HG02642 (cell line): ENCODE measurements at regions not wholly inside any gene's neighbourhood (a gene's known extent, or its start where the extent isn't known, plus 50 kb on each side); places are given as distances from the start of the nearest gene placed in this dataset.
A peak's percentile ranks its signal among the peaks of the same experiment; 100 is the strongest.
"Not testable (repeated sequence)": the region's sequence is repeated elsewhere in the genome, so short reads cannot be mapped to it uniquely, and the experiment has no call there.

ENCODE experiments used
- ATAC-seq: cut with Tn5 transposase; IDR thresholded peaks from one replicate; pipeline ENCODE4 v1.9.1; 2021; ENCODE audit warnings: mild to moderate bottlenecking; ENCODE audit not compliant: unreplicated experiment, poor library complexity

DNA sequence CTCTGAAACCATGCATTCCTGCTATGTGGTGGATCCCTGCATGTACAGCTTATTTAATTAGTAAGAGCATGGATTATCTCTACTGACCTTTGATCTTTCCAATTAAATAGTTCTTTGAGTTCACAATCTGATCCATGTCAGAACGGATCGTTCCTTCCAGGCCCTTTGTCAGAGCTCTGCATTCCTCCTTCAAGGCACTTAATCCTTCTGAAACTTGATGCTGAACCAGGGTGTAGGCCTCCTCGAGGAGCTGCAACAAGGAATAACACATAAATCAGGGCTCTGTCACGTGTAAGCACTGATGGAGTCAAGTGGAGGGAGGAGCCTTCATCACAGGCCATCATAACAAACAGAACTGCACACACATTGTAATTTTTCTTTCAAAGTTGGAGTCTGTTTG lies 68.4 kb upstream of the EDEM3 start:
- ATAC-seq = no peak

DNA sequence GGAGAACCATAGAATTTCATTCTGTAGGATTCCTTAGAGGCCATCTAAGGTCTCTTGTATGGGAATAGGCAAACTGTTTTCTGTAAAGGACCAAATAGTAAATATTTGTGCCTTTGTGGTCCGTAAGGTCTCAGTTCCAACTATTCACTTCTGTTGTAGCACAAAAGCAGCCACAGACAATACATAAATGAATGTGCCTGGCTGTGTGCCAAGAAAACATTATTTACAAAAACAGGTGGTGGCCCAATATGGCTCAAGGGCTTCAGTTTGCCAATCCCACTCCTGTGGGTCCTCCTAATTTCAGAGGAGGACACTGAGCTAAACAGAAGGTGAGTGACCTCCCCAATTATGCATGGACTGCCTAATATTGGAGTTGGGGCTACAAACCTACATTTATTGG lies 67.6 kb upstream of the EDEM3 start:
- no peak for ATAC-seq

DNA sequence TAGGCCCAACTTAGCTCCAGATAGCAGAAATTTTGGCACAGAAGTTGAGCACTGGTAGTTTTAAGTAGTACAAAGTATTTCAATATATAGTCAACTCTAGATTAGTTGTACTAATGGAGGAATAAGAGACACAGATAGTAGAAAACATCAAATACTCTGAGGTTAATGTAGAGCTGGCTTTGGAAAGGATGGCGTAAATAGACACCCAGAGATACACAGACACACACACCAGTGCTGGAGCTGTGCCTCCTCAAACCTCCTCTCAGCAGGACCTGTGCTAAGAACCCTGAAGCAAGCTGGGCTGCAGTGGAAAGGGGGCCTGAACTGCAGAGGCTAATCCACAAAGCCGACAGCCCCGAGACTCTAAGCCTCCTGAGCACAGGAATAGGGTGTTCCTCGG lies 67.0 kb upstream of the EDEM3 start:
- ATAC-seq = no peak

DNA sequence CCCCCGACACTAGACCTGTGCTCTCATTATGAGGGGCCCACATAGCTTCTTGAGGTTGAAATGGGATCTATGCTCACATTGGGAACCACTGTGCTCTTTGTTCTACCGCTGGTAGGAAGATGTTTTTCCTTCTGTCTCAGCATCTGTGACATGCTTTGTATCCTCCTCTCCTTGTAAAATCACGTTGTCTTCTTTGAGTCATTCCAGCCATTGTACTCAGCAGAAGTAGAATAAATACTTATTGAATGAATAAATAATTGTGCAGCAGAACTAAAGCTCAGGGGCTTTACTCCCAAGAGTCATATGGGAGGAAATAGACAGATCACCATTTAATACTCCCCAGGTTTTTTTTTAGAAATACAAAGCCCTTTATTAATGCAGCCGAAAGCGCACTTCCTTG lies 66.3 kb upstream of the EDEM3 start:
- ATAC-seq = no peak

DNA sequence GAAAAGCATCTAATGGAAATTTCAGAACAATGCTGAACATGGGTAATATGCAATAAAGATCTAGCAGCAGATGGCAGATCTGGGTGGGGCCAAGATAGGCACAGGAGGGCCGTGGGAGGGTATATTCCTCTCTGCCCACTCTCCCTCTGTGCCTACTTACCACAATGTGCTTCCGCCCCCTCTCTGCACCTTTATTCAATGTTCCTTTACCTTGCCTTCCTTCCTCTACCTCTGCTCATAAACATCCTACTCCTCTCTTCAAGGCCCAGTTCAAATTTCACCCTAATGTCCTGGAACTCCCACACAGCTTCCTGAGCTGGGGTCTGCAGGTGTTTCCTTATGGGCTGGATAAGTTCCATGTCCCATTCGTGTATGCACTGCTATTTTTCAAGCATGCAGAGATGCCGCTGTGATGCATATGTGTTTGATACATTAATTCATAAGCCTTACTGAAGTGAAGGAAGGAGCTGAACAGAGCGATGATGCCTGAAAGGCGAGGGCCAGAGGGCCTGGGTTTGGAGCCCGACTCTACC lies 65.6 kb upstream of the EDEM3 start:
- ATAC-seq = no peak

DNA sequence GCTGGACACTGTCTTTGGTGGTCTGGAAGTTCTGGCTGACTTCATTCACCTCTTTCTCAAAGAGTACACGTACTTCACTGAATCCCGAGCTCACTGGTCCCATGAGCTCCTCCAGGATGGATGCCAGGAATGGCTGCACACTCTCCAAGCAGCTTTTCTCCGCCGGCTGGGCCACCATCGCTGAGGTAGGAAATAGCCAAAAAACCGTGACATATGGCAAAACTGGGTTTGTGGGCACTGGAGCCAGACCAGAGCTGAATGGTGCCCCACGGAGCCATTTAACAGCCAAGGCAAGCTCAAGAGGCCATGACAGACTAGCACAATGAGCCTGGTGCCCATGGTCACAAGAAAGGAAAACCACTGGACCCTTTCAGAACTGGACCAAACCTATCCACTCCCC lies 64.0 kb upstream of the EDEM3 start:
- ATAC-seq = no peak

DNA sequence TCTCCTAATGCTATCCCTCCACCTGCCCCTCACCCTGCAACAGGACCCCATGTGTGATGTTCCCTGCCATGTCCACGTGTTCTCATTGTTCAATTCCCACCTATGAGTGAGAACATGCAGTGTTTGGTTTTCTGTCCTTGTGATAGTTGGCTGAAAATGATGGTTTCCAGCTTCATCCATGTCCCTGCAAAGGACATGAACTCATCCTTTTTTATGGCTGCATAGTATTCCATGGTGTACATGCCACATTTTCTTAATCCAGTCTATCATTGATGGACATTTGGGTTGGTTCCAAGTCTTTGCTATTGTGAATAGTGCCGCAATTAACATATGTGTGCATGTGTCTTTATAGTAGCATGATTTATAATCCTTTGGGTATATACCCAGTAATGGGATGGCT lies 62.3 kb upstream of the EDEM3 start:
- ATAC-seq = not testable (repeated sequence)

DNA sequence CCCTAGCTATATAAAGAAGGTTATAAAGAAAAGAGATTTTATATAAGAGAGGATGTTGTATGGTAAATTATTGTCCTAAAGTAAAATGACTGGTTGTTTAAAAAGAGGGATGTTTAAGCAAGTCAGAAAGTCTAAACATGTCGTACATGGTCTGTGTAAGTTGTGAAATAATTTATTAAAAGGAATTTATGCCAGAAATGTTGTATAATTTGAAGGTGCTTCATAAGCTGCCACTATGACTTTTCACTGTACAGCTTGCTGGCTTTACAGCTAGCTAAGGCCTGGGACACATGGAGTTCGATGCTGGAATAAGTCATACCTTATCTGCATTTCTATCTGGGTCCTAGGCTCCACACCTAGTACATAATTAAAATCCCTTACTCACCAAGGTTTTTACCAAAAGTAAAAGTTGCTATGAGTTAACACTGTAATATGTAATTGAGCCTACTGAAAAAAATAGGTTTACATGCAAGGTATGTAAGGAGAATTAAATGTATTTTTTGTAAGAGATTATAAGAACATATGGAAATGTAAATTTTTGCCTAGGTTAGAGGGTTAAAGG lies 59.0 kb upstream of the EDEM3 start:
- ATAC-seq = no peak

DNA sequence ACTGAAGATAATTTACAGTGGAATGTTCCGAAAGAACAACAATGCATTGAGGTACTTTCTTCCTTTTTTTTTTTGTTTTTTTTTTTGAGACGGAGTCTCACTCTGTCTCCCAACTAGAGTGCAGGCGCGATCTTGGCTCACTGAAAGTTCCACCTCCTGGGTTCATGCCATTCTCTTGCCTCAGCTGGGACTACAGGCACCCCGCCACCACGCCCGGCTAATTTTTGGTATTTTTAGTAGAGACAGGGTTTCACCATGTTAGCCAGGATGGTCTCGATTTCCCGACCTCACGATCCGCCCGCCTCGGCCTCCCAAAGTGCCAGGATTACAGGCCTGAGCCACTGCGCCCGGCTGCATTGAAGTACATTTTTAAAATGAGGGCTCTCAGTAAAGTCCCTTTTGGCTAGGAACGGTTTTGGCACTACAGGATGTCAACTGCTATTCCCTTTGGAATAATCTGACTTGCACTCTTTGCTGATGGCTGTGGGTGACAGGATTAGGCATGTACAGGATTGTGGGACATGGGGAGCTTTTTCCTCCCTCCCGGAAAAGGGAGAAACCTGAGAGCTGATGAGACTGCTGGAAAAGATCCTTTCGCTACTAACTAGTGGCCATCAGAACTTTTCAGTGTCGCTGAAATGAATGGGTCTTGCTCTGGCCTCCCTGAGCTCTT lies 56.9 kb upstream of the EDEM3 start:
- ATAC-seq = no peak

DNA sequence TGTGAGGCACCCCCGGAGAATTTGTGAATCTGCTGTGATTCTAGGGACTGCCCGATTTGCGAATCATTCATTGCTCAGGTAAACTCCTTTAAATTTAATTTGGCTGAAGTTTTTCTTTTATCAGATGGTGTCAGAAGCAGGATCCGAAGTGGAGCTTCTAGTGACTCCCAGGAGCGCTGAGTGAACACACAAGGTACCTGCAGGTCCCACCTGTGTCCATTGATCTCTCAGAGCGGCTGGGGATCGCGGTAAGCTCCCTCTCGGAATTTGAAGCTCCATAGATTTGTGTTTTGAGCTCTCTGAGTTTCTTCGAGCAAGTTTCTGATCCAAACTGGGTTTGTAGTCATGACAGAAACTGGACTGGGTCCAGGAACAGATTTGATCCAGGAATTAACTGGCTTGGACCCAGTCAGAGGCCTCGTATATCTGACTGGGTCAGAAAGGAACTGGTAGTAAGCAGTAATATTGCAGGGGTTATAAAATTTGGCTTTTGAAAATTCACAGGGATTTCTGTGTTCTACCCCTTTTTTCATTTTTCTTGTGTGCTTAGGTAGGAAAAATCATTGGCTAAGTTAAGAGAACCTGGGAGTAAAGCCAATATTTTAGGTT lies 56.2 kb upstream of the EDEM3 start:
- ATAC-seq = no peak

DNA sequence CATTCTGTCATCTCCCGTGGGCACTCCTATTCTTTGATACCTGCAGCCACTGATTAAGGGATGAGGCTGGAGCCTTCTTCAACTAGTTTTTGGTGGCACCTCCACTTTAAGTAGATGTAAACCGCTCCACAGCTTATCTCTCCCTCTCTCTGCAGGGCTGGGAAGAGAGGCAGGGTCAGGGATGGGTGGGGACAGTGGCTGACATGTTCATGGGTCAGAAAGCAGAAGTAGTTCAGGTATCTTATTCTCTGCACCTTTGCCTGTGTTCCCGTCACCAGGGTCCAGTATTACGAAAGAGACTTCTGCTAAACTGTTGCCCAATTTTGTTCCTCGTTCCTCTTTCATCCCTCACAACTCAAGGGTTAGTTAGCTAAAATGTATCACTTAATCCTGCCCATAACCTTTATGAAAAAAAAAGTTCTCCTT lies 51.7 kb upstream of the EDEM3 start:
- ATAC-seq = peak; percentile 8

DNA sequence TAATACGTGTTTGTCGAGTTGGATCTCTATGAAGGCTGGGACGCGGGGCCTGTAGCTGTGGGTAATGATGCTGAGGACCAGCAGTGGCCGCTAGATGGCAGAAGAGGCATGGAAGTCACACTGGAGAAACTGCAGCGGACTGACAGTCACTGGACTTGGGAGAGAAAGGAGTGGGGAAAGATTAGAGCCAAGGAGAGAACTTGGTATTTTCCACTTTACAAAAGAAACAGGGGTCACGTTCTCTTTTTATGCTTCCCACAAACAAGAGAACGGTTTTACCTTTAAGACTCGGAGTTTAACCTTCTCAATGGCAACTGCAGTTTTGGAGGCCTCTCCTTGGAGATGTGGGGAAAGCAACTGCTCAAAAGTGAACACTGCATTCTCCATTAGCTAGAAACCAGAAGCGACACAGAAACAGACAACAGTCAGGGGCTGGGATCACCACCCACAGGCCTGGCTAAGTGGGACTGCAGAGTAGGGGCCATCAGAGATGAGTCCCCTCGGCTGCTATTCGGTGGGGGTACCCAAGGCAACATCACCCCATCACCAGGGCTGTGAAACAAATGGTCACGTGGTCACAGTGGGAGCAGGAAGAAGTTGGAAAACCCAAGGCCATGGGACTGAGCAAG lies 51.1 kb upstream of the EDEM3 start:
- ATAC-seq = peak; percentile 90
